HG02885 (cell line): ENCODE measurements at regions not wholly inside any gene's neighbourhood (a gene's known extent, or its start where the extent isn't known, plus 50 kb on each side); places are given as distances from the start of the nearest gene placed in this dataset.

Source experiments
- ATAC-seq: cut with Tn5 transposase; IDR thresholded peaks from one replicate; pipeline ENCODE4 v1.9.1; 2021; ENCODE audit warnings: mild to moderate bottlenecking; ENCODE audit not compliant: unreplicated experiment, poor library complexity

DNA sequence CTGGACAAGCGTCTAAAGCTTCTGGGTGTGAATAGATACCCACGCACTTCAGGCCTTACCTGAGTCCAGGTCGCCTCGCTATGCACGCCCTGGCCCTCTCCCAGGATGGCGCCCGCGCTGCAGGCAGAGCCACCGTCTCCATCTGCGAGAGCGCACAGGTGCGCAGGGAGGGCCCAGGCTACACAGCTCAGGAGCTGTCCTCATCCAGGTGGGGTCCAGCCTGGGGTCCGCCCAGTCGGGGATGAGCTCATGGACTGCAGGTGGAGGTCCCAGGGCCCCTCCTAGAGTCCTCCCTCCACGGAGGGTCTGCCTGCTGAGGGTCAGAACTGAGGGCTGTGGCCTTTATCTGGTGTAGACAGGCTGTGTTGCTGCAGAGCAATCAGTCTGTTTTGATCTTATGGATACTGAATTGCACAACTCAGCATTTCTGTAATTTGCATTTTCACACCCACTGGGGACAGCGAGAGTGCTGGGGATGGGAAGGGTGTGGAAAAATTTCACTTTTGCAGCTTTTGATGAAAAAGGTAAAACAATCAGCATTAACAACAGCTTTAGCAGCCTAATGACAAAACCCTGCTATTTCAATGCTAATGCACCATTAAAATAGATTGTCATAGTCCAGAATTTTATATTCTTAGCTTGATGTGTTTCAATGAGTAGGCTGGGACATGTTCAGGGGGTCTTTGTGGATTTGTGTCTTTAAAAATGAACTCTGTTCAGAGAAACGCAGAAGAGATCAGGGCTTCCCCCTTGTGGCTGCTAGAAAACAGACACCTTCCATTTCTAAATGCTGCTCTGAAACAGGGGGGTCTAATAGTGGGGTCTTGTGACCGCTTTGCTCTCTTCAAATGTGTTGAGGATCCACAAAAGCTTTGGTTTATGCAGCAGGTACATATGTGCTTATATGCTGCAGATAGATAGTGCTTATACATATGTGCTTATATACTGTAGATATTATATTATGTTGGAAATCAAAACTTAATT is 77.8 kb upstream of the PHACTR3 start:
- ATAC-seq = no peak

GRCh38 chr20:59530782-59531181 is 73.6 kb upstream of the PHACTR3 start:
- no peak for ATAC-seq

- no peak for ATAC-seq
Observed at GRCh38 chr20:59537991-59538390, 66.3 kb upstream of the PHACTR3 start.

GRCh38 chr20:59547596-59547995 is 56.7 kb upstream of the PHACTR3 start:
- no peak for ATAC-seq
